ENCODE measurements at regions not wholly inside any gene's neighbourhood (a gene's known extent, or its start where the extent isn't known, plus 50 kb on each side); places are given as distances from the start of the nearest gene placed in this dataset.
A peak's percentile ranks its signal among the peaks of the same experiment; 100 is the strongest.

- Mint-ChIP-seq H3K27me3 (no peaks in the 10 kb centered on the region), H3K27ac (no peak overlapping the region), H3K36me3 (peaks cover 6% of the 10 kb centered on the region), H3K4me1 (peaks cover 54% of the 10 kb centered on the region), H3K4me3 (no peak overlapping the region), H3K9me3 (no peaks in the 10 kb centered on the region)
- POLR2A ChIA-PET: interaction anchor here (1.1 to 1.3 kb wide), 4 partner anchors 60 to 140 kb away, joined by 3 read pairs; no protein-coding TSS in a partner anchor
- ATAC-seq (ENCODE audit: low read depth) (no peak), DNase-seq (no peak)
These were observed 100.4 kb upstream of the STK17B start for GRCh38 chr2:196271795-196272194.

- ATAC-seq (ENCODE audit: low read depth) (peak; percentile 15), DNase-seq (no peak)
- peaks cover 13% of the 10 kb centered on the region for H3K36me3 Mint-ChIP-seq
- peak overlapping the region; percentile 82 for H3K4me3 Mint-ChIP-seq
- H3K27me3 Mint-ChIP-seq: no peaks in the 10 kb centered on the region
- H3K4me1 Mint-ChIP-seq: peaks cover 45% of the 10 kb centered on the region
- POLR2A ChIA-PET: interaction anchor here (0.6 to 4.2 kb wide), 9 partner anchors 8 to 126 kb away, joined by 3 to 76 read pairs (median 10); partner anchors contain the start of gene STK17B
- peaks cover 1% of the 10 kb centered on the region for H3K9me3 Mint-ChIP-seq
- H3K27ac Mint-ChIP-seq: peak overlapping the region; percentile 89
These were observed 103.0 kb upstream of the STK17B start for GRCh38 chr2:196274387-196274809.

GRCh38 chr2:196275646-196276352, 104.4 kb upstream of the STK17B start:
- Mint-ChIP-seq H3K9me3 (peaks cover 1% of the 10 kb centered on the region), H3K4me3 (peak overlapping the region; percentile 82), H3K27ac (peak overlapping the region; percentile 89), H3K36me3 (peaks cover 10% of the 10 kb centered on the region), H3K27me3 (no peaks in the 10 kb centered on the region), H3K4me1 (peaks cover 43% of the 10 kb centered on the region)
- POLR2A ChIA-PET: interaction anchor here (0.8 to 4.2 kb wide), 21 partner anchors 10 to 207 kb away, joined by 3 to 76 read pairs (median 10); partner anchors contain the start of genes DNAH7 and STK17B
- DNase-seq: no peak
- peak; percentile 59 for ATAC-seq (ENCODE audit: low read depth)

- peaks cover 1% of the 10 kb centered on the region for H3K9me3 Mint-ChIP-seq
- no peaks in the 10 kb centered on the region for H3K27me3 Mint-ChIP-seq
- peaks cover 43% of the 10 kb centered on the region for H3K4me1 Mint-ChIP-seq
- ATAC-seq (ENCODE audit: low read depth): peak; percentile 4
- no peak for DNase-seq
- H3K4me3 Mint-ChIP-seq: peak overlapping the region; percentile 82
- H3K36me3 Mint-ChIP-seq: peaks cover 10% of the 10 kb centered on the region
- H3K27ac Mint-ChIP-seq: peak overlapping the region; percentile 89
- POLR2A ChIA-PET: interaction anchor here (0.7 to 4.2 kb wide), 21 partner anchors 9 to 208 kb away, joined by 3 to 76 read pairs (median 10); partner anchors contain the start of genes DNAH7 and STK17B
These were observed 105.0 kb upstream of the STK17B start for GRCh38 chr2:196276421-196276820.

GRCh38 chr2:196277002-196277401, 105.6 kb upstream of the STK17B start:
- ATAC-seq (ENCODE audit: low read depth): peak; percentile 28
- H3K27me3 Mint-ChIP-seq: no peaks in the 10 kb centered on the region

GRCh38 chr2:196278491-196278911, 107.1 kb upstream of the STK17B start:
- Mint-ChIP-seq H3K36me3 (peaks cover 14% of the 10 kb centered on the region), H3K27ac (no peak overlapping the region), H3K27me3 (no peaks in the 10 kb centered on the region), H3K4me3 (no peak overlapping the region), H3K9me3 (peaks cover 8% of the 10 kb centered on the region), H3K4me1 (peaks cover 41% of the 10 kb centered on the region)
- DNase-seq: no peak
- POLR2A ChIA-PET: interaction anchor here (0.8 to 1.5 kb wide), 2 partner anchors 38 to 130 kb away, joined by 3 read pairs; no protein-coding TSS in a partner anchor
- no peak for ATAC-seq (ENCODE audit: low read depth)

More at GRCh38 chr2:196277002-196277401, 105.6 kb upstream of the STK17B start:
- H3K4me3 Mint-ChIP-seq: peak overlapping the region; percentile 82
- H3K9me3 Mint-ChIP-seq: peaks cover 1% of the 10 kb centered on the region
- no peak for DNase-seq
- peaks cover 7% of the 10 kb centered on the region for H3K36me3 Mint-ChIP-seq
- H3K4me1 Mint-ChIP-seq: peaks cover 43% of the 10 kb centered on the region
- peak overlapping the region; percentile 52 for H3K27ac Mint-ChIP-seq
- POLR2A ChIA-PET: interaction anchor here (0.6 to 4.2 kb wide), 20 partner anchors 10 to 208 kb away, joined by 3 to 76 read pairs (median 10); partner anchors contain the start of genes DNAH7 and STK17B

- H3K4me1 Mint-ChIP-seq: peaks cover 32% of the 10 kb centered on the region
- POLR2A ChIA-PET: interaction anchor here (0.9 to 1.5 kb wide), 2 partner anchors 39 to 119 kb away, joined by 3 to 4 read pairs; no protein-coding TSS in a partner anchor
- ATAC-seq (ENCODE audit: low read depth) (no peak), DNase-seq (no peak)
- H3K27me3 Mint-ChIP-seq: no peaks in the 10 kb centered on the region
- peaks cover 8% of the 10 kb centered on the region for H3K9me3 Mint-ChIP-seq
- no peak overlapping the region for H3K4me3 Mint-ChIP-seq
- H3K27ac Mint-ChIP-seq: no peak overlapping the region
- peaks cover 17% of the 10 kb centered on the region for H3K36me3 Mint-ChIP-seq
These were observed 108.2 kb upstream of the STK17B start for GRCh38 chr2:196279541-196279940.

- ATAC-seq (ENCODE audit: low read depth) (no peak), DNase-seq (no peak)
- peaks cover 2% of the 10 kb centered on the region for H3K27me3 Mint-ChIP-seq
- no peak overlapping the region for H3K27ac Mint-ChIP-seq
- H3K9me3 Mint-ChIP-seq: peaks cover 7% of the 10 kb centered on the region
- H3K36me3 Mint-ChIP-seq: peaks cover 17% of the 10 kb centered on the region
- POLR2A ChIA-PET: interaction anchor here (1.0 kb wide), 1 partner anchor 149 kb away, joined by 5 read pairs; no protein-coding TSS in a partner anchor
- peaks cover 34% of the 10 kb centered on the region for H3K4me1 Mint-ChIP-seq
- H3K4me3 Mint-ChIP-seq: no peak overlapping the region
These were observed 112.9 kb upstream of the STK17B start for GRCh38 chr2:196284144-196284844.

- POLR2A ChIA-PET: interaction anchor here (1.0 kb wide), 1 partner anchor 149 kb away, joined by 5 read pairs; no protein-coding TSS in a partner anchor
These were observed 113.6 kb upstream of the STK17B start for GRCh38 chr2:196284866-196285557.

GRCh38 chr2:196286821-196287220, 115.4 kb upstream of the STK17B start:
- Mint-ChIP-seq H3K36me3 (peaks cover 15% of the 10 kb centered on the region), H3K27me3 (peaks cover 2% of the 10 kb centered on the region), H3K4me3 (no peak overlapping the region), H3K9me3 (peaks cover 7% of the 10 kb centered on the region), H3K27ac (no peak overlapping the region), H3K4me1 (peaks cover 43% of the 10 kb centered on the region)
- POLR2A ChIA-PET: no interaction called here
- ATAC-seq (ENCODE audit: low read depth): no peak
- DNase-seq: no peak

More at GRCh38 chr2:196284866-196285557, 113.6 kb upstream of the STK17B start:
- Mint-ChIP-seq H3K4me1 (peaks cover 30% of the 10 kb centered on the region), H3K4me3 (no peak overlapping the region), H3K27ac (no peak overlapping the region), H3K36me3 (peaks cover 15% of the 10 kb centered on the region), H3K27me3 (peaks cover 2% of the 10 kb centered on the region), H3K9me3 (peaks cover 7% of the 10 kb centered on the region)
- ATAC-seq (ENCODE audit: low read depth) (no peak), DNase-seq (no peak)

GRCh38 chr2:196287523-196287922, 116.1 kb upstream of the STK17B start:
- Mint-ChIP-seq H3K27me3 (peaks cover 2% of the 10 kb centered on the region), H3K36me3 (peaks cover 10% of the 10 kb centered on the region), H3K9me3 (peaks cover 2% of the 10 kb centered on the region), H3K27ac (no peak overlapping the region), H3K4me1 (peaks cover 47% of the 10 kb centered on the region), H3K4me3 (peak overlapping the region; percentile 43)
- DNase-seq (no peak), ATAC-seq (ENCODE audit: low read depth) (no peak)
- POLR2A ChIA-PET: no interaction called here

GRCh38 chr2:196288006-196288538, 116.7 kb upstream of the STK17B start:
- peaks cover 8% of the 10 kb centered on the region for H3K36me3 Mint-ChIP-seq
- POLR2A ChIA-PET: no interaction called here
- peaks cover 47% of the 10 kb centered on the region for H3K4me1 Mint-ChIP-seq
- no peak for DNase-seq
- peak overlapping the region; percentile 71 for H3K4me3 Mint-ChIP-seq
- peaks cover 2% of the 10 kb centered on the region for H3K27me3 Mint-ChIP-seq
- peak; percentile 28 for ATAC-seq (ENCODE audit: low read depth)
- H3K27ac Mint-ChIP-seq: peak overlapping the region; percentile 74
- H3K9me3 Mint-ChIP-seq: no peaks in the 10 kb centered on the region

All from activated naive CD8-positive, alpha-beta T cell treated with anti-CD3 and anti-CD28 coated beads, Interleukin-2, amount 10 ng/mL, durations not matched to agents 7 days and 5 days (primary cell).